ENCODE measurements at regions not wholly inside any gene's neighbourhood (a gene's known extent, or its start where the extent isn't known, plus 50 kb on each side); places are given as distances from the start of the nearest gene placed in this dataset.

GRCh38 chrX:36573720-36574119 lies 434.4 kb upstream of the FAM47C start:
- DNase-seq (ENCODE audit: low read depth) = no peak
- TF ChIP-seq, protein P1, sequence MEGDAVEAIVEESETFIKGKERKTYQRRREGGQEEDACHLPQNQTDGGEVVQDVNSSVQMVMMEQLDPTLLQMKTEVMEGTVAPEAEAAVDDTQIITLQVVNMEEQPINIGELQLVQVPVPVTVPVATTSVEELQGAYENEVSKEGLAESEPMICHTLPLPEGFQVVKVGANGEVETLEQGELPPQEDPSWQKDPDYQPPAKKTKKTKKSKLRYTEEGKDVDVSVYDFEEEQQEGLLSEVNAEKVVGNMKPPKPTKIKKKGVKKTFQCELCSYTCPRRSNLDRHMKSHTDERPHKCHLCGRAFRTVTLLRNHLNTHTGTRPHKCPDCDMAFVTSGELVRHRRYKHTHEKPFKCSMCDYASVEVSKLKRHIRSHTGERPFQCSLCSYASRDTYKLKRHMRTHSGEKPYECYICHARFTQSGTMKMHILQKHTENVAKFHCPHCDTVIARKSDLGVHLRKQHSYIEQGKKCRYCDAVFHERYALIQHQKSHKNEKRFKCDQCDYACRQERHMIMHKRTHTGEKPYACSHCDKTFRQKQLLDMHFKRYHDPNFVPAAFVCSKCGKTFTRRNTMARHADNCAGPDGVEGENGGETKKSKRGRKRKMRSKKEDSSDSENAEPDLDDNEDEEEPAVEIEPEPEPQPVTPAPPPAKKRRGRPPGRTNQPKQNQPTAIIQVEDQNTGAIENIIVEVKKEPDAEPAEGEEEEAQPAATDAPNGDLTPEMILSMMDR (IDR thresholded peaks at IDR 0.05; ENCODE audit: insufficient read depth, low read depth, low read length, missing control alignments) = no peak

DNA sequence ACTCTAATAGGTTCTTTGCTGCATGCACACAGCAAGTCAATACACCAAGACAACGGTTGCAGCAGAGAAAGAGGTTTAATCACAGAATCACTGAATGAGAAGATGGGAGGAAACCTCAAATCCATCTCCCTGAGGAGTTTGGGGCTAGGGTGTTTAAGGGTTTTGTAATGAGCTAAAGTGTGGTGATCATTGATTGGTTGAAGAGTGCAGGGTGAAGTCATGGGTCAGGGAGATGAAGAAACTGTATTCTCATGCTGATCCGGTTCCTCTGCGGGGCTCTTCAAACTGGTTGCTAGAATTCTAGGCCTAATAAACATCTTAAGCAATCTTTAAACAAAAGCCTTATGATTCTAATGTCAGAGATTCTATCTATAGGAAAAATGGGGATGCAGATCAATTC lies 432.5 kb upstream of the FAM47C start:
- DNase-seq (ENCODE audit: low read depth) = no peak
- TF ChIP-seq, protein P1 (IDR thresholded peaks at IDR 0.05; ENCODE audit: insufficient read depth, low read depth, low read length, missing control alignments) = no peak
- H3K4me3 ChIP-seq (ENCODE audit: low read depth, low read length) = no peak overlapping the region

More at GRCh38 chrX:36573720-36574119, 434.4 kb upstream of the FAM47C start:
- no peak overlapping the region for H3K4me3 ChIP-seq (ENCODE audit: low read depth, low read length)

- H3K4me3 ChIP-seq (ENCODE audit: low read depth, low read length) = no peak overlapping the region
- DNase-seq (ENCODE audit: low read depth) = no peak
- TF ChIP-seq, protein P1 (IDR thresholded peaks at IDR 0.05; ENCODE audit: insufficient read depth, low read depth, low read length, missing control alignments) = no peak
These were observed 431.2 kb upstream of the FAM47C start for GRCh38 chrX:36577006-36577405.

- DNase-seq (ENCODE audit: low read depth) = no peak
- no peak overlapping the region for H3K4me3 ChIP-seq (ENCODE audit: low read depth, low read length)
- TF ChIP-seq, protein P1 (IDR thresholded peaks at IDR 0.05; ENCODE audit: insufficient read depth, low read depth, low read length, missing control alignments) = no peak
These were observed 427.1 kb upstream of the FAM47C start for GRCh38 chrX:36581030-36581429.

- TF ChIP-seq, protein P1 (IDR thresholded peaks at IDR 0.05; ENCODE audit: insufficient read depth, low read depth, low read length, missing control alignments) = no peak
- DNase-seq (ENCODE audit: low read depth) = no peak
- no peak overlapping the region for H3K4me3 ChIP-seq (ENCODE audit: low read depth, low read length)
These were observed 424.5 kb upstream of the FAM47C start for GRCh38 chrX:36583674-36584073.

- no peak for DNase-seq (ENCODE audit: low read depth)
- H3K4me3 ChIP-seq (ENCODE audit: low read depth, low read length) = no peak overlapping the region
- TF ChIP-seq, protein P1 (IDR thresholded peaks at IDR 0.05; ENCODE audit: insufficient read depth, low read depth, low read length, missing control alignments) = no peak
These were observed 398.3 kb upstream of the FAM47C start for GRCh38 chrX:36609616-36610585.
